Uterus (tissue), 2 donors: ENCODE measurements at regions not wholly inside any gene's neighbourhood (a gene's known extent, or its start where the extent isn't known, plus 50 kb on each side); places are given as distances from the start of the nearest gene placed in this dataset.
"Not testable (repeated sequence)": the region's sequence is repeated elsewhere in the genome, so short reads cannot be mapped to it uniquely, and the experiment has no call there.

Experiments used
- POLR2A ChIP-seq, 2 donors: fragments of 450-650 bp; IDR thresholded peaks; one replicate each; pipeline ENCODE4 v1.6.1; 2016; ENCODE audit warnings: antibody characterized with exemption in 2 of 2, mild to moderate bottlenecking in 1 of 2, moderate library complexity in 1 of 2
- TF ChIP-seq, protein P1 (sequence below), 4 experiments: fragments of 200-600 bp in 2 of 4; fragments of 450-650 bp in 2 of 4; sonication (generic) in 2 of 4; IDR thresholded peaks; one replicate each; pipeline ENCODE4 v1.5.1; 2016 to 2019; ENCODE audit warnings: antibody characterized with exemption in 4 of 4, mild to moderate bottlenecking in 2 of 4, moderate library complexity in 1 of 4

GRCh38 chr3:80608072-80608471, 840.3 kb upstream of the ROBO1 start:
- TF ChIP-seq, protein P1, sequence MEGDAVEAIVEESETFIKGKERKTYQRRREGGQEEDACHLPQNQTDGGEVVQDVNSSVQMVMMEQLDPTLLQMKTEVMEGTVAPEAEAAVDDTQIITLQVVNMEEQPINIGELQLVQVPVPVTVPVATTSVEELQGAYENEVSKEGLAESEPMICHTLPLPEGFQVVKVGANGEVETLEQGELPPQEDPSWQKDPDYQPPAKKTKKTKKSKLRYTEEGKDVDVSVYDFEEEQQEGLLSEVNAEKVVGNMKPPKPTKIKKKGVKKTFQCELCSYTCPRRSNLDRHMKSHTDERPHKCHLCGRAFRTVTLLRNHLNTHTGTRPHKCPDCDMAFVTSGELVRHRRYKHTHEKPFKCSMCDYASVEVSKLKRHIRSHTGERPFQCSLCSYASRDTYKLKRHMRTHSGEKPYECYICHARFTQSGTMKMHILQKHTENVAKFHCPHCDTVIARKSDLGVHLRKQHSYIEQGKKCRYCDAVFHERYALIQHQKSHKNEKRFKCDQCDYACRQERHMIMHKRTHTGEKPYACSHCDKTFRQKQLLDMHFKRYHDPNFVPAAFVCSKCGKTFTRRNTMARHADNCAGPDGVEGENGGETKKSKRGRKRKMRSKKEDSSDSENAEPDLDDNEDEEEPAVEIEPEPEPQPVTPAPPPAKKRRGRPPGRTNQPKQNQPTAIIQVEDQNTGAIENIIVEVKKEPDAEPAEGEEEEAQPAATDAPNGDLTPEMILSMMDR (IDR thresholded peaks at IDR 0.05): not testable (repeated sequence)
- TF ChIP-seq POLR2A (IDR thresholded peaks at IDR 0.05): not testable (repeated sequence)
